K562 (cell line): ENCODE measurements at regions not wholly inside any gene's neighbourhood (a gene's known extent, or its start where the extent isn't known, plus 50 kb on each side); places are given as distances from the start of the nearest gene placed in this dataset.

Experiments used
- ATAC-seq: fragments of 200-7000 bp; cut with Tn5 transposase; 3 replicates; pipeline ENCODE4 v1.9.1; 2020; ENCODE audit warnings: moderate library complexity
- BruUV-seq: library from RNA; stranded (reverse); fragments of 400-500 nt; replicated peaks from 2 replicates; lab custom pipeline; 2021; lab: Mats Ljungman, UMichigan
- CTCF ChIA-PET: fragments of 300-600 bp; formaldehyde crosslinking; extraction: SDS; loops from one replicate; lab custom pipeline; 2021; ENCODE audit warnings: low intra/inter-chr PET ratio; lab: Yijun Ruan, JAX
- POLR2A ChIA-PET: fragments of 300-600, 350-650 bp; sonication (Branson Sonifier 250); formaldehyde crosslinking; extraction: SDS; loops from one replicate; lab custom pipeline; 2021; ENCODE audit warnings: antibody characterized with exemption, inconsistent platforms; lab: Yijun Ruan, JAX
- DNase-seq, 4 experiments: peaks; one replicate each; pipeline versions ENCODE4 v3.0.0 to v3.0.0-alpha.2; 2011 to 2018; ENCODE audit warnings: low spot score in 3 of 4, mixed read lengths in 3 of 4; ENCODE audit errors: extremely low read depth in 1 of 4
- FAIRE-seq: peaks from 2 replicates; lab custom pipeline; 2011; peaks lifted over from hg19 to GRCh38; lab: Jason Lieb, UNC
- H2AFZ ChIP-seq: 2 replicates; pipeline ENCODE4 v1.6.0; 2011; ENCODE audit warnings: low read depth, low read length, control low read depth, inconsistent platforms
- H3K27ac ChIP-seq: fragments of 200-600 bp; 3 replicates; pipeline ENCODE4 v1.8.0; 2011; ENCODE audit warnings: low read depth, mild to moderate bottlenecking, control low read depth, inconsistent platforms, low read length, moderate library complexity, mixed read lengths; ENCODE audit errors: extremely low read depth
- H3K27me3 ChIP-seq, 2 experiments: fragments of 300-600 bp in 1 of 2; 2 replicates in 1 of 2; 3 replicates in 1 of 2; pipeline versions ENCODE4 v1.6.0 to v1.8.0; 2011; ENCODE audit warnings: inconsistent platforms in 2 of 2, low read length in 2 of 2, mild to moderate bottlenecking in 1 of 2, mixed read lengths in 1 of 2, moderate library complexity in 1 of 2; ENCODE audit not compliant: control insufficient read depth in 2 of 2, insufficient read depth in 2 of 2
- H3K36me3 ChIP-seq: fragments of 300-600 bp; 3 replicates; pipeline ENCODE4 v1.8.0; 2011; ENCODE audit warnings: mild to moderate bottlenecking, low read length, inconsistent platforms; ENCODE audit not compliant: control insufficient read depth, insufficient read depth
- H3K4me1 ChIP-seq, 2 experiments: fragments of 200-600 bp in 1 of 2; replicated peaks in 1 of 2; 2 replicates in 1 of 2; 3 replicates in 1 of 2; pipeline versions ENCODE4 v1.5.1 to v1.8.0; 2011; ENCODE audit warnings: inconsistent platforms in 2 of 2, low read length in 2 of 2, mild to moderate bottlenecking in 1 of 2, mixed read lengths in 1 of 2, moderate library complexity in 1 of 2; ENCODE audit not compliant: control insufficient read depth in 2 of 2, insufficient read depth in 2 of 2
- H3K4me2 ChIP-seq: 2 replicates; pipeline ENCODE4 v1.6.1; 2011; ENCODE audit warnings: low read length, control low read depth, inconsistent platforms, mixed read lengths; ENCODE audit not compliant: insufficient read depth
- H3K4me3 ChIP-seq: fragments of 200-600 bp; sonication (generic), shearing (Covaris generic); 2 replicates; pipeline ENCODE4 v1.5.1; 2016; ENCODE audit warnings: control low read depth, inconsistent platforms
- H3K79me2 ChIP-seq: fragments of 200-600 bp; 3 replicates; pipeline ENCODE4 v1.8.0; 2011; ENCODE audit warnings: low read length, inconsistent platforms; ENCODE audit not compliant: control insufficient read depth, insufficient read depth
- H3K9ac ChIP-seq, 2 experiments: 2 replicates each; pipeline versions ENCODE4 v1.6.0 to v1.6.1; 2011; ENCODE audit warnings: low read depth in 2 of 2, low read length in 2 of 2, control low read depth in 1 of 2, inconsistent platforms in 1 of 2, mild to moderate bottlenecking in 1 of 2, mixed read lengths in 1 of 2; ENCODE audit not compliant: insufficient read depth in 1 of 2
- H3K9me1 ChIP-seq: one replicate; pipeline ENCODE4 v1.6.0; 2011; ENCODE audit warnings: inconsistent platforms, mild to moderate bottlenecking, low read length, moderate library complexity; ENCODE audit not compliant: control insufficient read depth, insufficient read depth
- H3K9me3 ChIP-seq: replicated peaks from 2 replicates; pipeline ENCODE4 v1.5.1; 2011; ENCODE audit warnings: low read depth, low read length, inconsistent platforms; ENCODE audit not compliant: control insufficient read depth, insufficient read depth
- H4K20me1 ChIP-seq: replicated peaks from 2 replicates; pipeline ENCODE4 v1.6.1; 2011; ENCODE audit warnings: low read length, inconsistent platforms, mixed read lengths; ENCODE audit not compliant: control insufficient read depth, insufficient read depth
- ATF3 ChIP-seq, 2 experiments: fragments of 450-650 bp in 1 of 2; sonication (generic) in 1 of 2; formaldehyde crosslinking in 1 of 2; IDR thresholded peaks in 1 of 2; conservative IDR thresholded peaks in 1 of 2; 2 replicates each; pipeline versions ENCODE4 v1.6.1 to v1.8.1; 2016 to 2023; ENCODE audit warnings: mild to moderate bottlenecking in 2 of 2, moderate library complexity in 2 of 2, inconsistent platforms in 1 of 2, missing genetic modification reagents in 1 of 2
- ATF7 ChIP-seq: fragments of 450-650 bp; IDR thresholded peaks from 2 replicates; pipeline ENCODE4 v1.7.1; 2014; ENCODE audit warnings: mild to moderate bottlenecking, moderate library complexity
- BDP1 ChIP-seq: IDR thresholded peaks from 3 replicates; pipeline ENCODE4 v1.6.1; 2011; ENCODE audit not compliant: insufficient read length, insufficient read depth
- GABPA ChIP-seq: fragments of 200-800 bp; sonication (Bioruptor generic); conservative IDR thresholded peaks from 2 replicates; pipeline ENCODE4 v1.6.1; 2016; ENCODE audit warnings: low read depth, missing genetic modification characterization, missing compliant biosample characterization
- NR2C2 ChIP-seq, 2 experiments: fragments of 200-800 bp in 1 of 2; sonication (Bioruptor generic) in 1 of 2; sonication (generic) in 1 of 2; formaldehyde crosslinking in 1 of 2; IDR thresholded peaks; 2 replicates each; pipeline versions ENCODE4 v1.6.1 to v1.8.0; 2016 to 2022; ENCODE audit warnings: mild to moderate bottlenecking in 1 of 2, missing compliant biosample characterization in 1 of 2, missing genetic modification characterization in 1 of 2, missing genetic modification reagents in 1 of 2
- ZBTB40 ChIP-seq, 2 experiments: fragments of 450-650 bp in 1 of 2; sonication (generic) in 1 of 2; formaldehyde crosslinking in 1 of 2; IDR thresholded peaks; 2 replicates each; pipeline versions ENCODE4 v1.7.1 to v1.9.0; 2016 to 2022; ENCODE audit warnings: inconsistent platforms in 1 of 2, mild to moderate bottlenecking in 1 of 2, missing genetic modification reagents in 1 of 2
- ZNF512 ChIP-seq: IDR thresholded peaks from 2 replicates; pipeline ENCODE4 v1.6.1; 2016; ENCODE audit warnings: missing genetic modification characterization, missing compliant biosample characterization
- ZSCAN29 ChIP-seq: fragments of 450-650 bp; IDR thresholded peaks from 2 replicates; pipeline ENCODE4 v1.6.1; 2017
- ZZZ3 ChIP-seq: fragments of 450-650 bp; IDR thresholded peaks from 2 replicates; pipeline ENCODE4 v1.6.1; 2016; ENCODE audit warnings: antibody characterized with exemption, mild to moderate bottlenecking, moderate library complexity
- WGBS: fragments of 100-300 bp; shearing (Covaris generic); methylation state at CpG from one replicate; pipeline ENCODE4 v1.1.6; 2016; ENCODE audit warnings: low coverage, mixed read lengths; ENCODE audit not compliant: insufficient coverage; ENCODE audit errors: missing lambda C conversion rate; 5-methylcytosine and 5-hydroxymethylcytosine counted together
- in situ Hi-C: fragments of 300-500 bp; cut with MboI; formaldehyde crosslinking; loops from 4 replicates; pipeline ENCODE4 v1.15.0; 2018; ENCODE audit warnings: inconsistent platforms, mixed read lengths
- intact Hi-C: fragments of 100-400 bp; cut with micrococcal nuclease; formaldehyde crosslinking; loops from 2 replicates; pipeline ENCODE4 v1.14.2; 2022

GRCh38 chr9:121562301-121562700 lies 62.7 kb upstream of the GGTA1 start:
- no peaks in the 10 kb centered on the region for H3K36me3 ChIP-seq
- POLR2A ChIA-PET: interaction anchor here (0.7 kb wide), 1 partner anchor 29 kb away, joined by 3 read pairs; no protein-coding TSS in a partner anchor
- no peak; the same call in 2 of the 3 replicates for ATAC-seq
- no peak overlapping the region for H3K4me3 ChIP-seq
- no peaks in the 10 kb centered on the region for H3K79me2 ChIP-seq
- peaks cover 5 to 13% of the 10 kb centered on the region in 2 experiments; a peak in 4 of 5 replicates for H3K4me1 ChIP-seq
- H2AFZ ChIP-seq: no peak overlapping the region
- no peaks in the 10 kb centered on the region for H3K9me3 ChIP-seq
- CTCF ChIA-PET: no interaction called here
- DNase-seq: no peak
- no peaks in the 10 kb centered on the region for H3K9me1 ChIP-seq
- no peaks in the 10 kb centered on the region for H4K20me1 ChIP-seq
- in situ Hi-C loops: no loop called here
- TF ChIP-seq ATF3 (IDR thresholded peaks at IDR 0.05) (peak; percentile 40; the same call in 1 of the 2 replicates), ATF3 (CRISPR knock-in tag; conservative IDR thresholded peaks at IDR 0.05) (no peak), ZZZ3 (no peak), ATF7 (peak; percentile 70), ZBTB40 (IDR thresholded peaks at IDR 0.05) (0 out of 2 replicates have a peak, but pooled peaks have one; percentile 45), ZBTB40 (CRISPR knock-in tag; IDR thresholded peaks at IDR 0.05) (no peak), GABPA (tag) (peak; percentile 40; the same call in 1 of the 2 replicates), NR2C2 (CRISPR knock-in tag; IDR thresholded peaks at IDR 0.05) (no peak), NR2C2 (tag; IDR thresholded peaks at IDR 0.05) (0 out of 2 replicates have a peak, but pooled peaks have one; percentile 14), ZNF512 (tag) (no peak), BDP1 (no peak), ZSCAN29 (no peak)
- no peak overlapping the region for H3K27ac ChIP-seq
- intact Hi-C loops: no loop called here
- FAIRE-seq: no peak
- H3K27me3 ChIP-seq: peaks cover 11 to 68% of the 10 kb centered on the region in 2 experiments; a peak in 4 of 5 replicates
- no peak overlapping the region for H3K9ac ChIP-seq
- 3% methylated on average over 5 of the region's 6 CpGs for WGBS
- H3K4me2 ChIP-seq: no peak overlapping the region
- BruUV-seq: no TSS peak
